ENCODE measurements at regions not wholly inside any gene's neighbourhood (a gene's known extent, or its start where the extent isn't known, plus 50 kb on each side); places are given as distances from the start of the nearest gene placed in this dataset.

GRCh38 chr21:28489821-28490350, 502.8 kb downstream of the LTN1 start:
- TF ChIP-seq CTCF (IDR thresholded peaks at IDR 0.05) (no peak), EZH2 (IDR thresholded peaks at IDR 0.05; ENCODE audit: borderline replicate concordance, insufficient read depth, low read depth, low read length, poor library complexity, severe bottlenecking) (no peak)
